Activated T-cell treated with anti-CD3 and anti-CD28 coated beads, Interleukin-2, amount 50 U/mL, for 72 hours (primary cell): ENCODE measurements at regions not wholly inside any gene's neighbourhood (a gene's known extent, or its start where the extent isn't known, plus 50 kb on each side); places are given as distances from the start of the nearest gene placed in this dataset.
"Not testable (repeated sequence)": the region's sequence is repeated elsewhere in the genome, so short reads cannot be mapped to it uniquely, and the experiment has no call there.

Experiments used
- ATAC-seq, 2 donors: fragments of 150-1000 bp; cut with Tn5 transposase; replicated peaks in 1 of 2; 2 replicates each; pipeline ENCODE4 v1.10.0; 2021; ENCODE audit warnings: moderate library complexity in 2 of 2, mild to moderate bottlenecking in 1 of 2
- DNase-seq, 2 donors: peaks; one replicate each; pipeline ENCODE4 v3.0.0; 2021 to 2022; ENCODE audit warnings: mixed read lengths in 1 of 2
- H3K27ac Mint-ChIP-seq: one replicate; pipeline ENCODE4 v1.8.0; 2022; ENCODE audit warnings: mild to moderate bottlenecking, moderate library complexity, mixed read lengths
- H3K27me3 Mint-ChIP-seq: one replicate; pipeline ENCODE4 v1.8.0; 2022; ENCODE audit warnings: low read depth, mixed read lengths
- H3K36me3 Mint-ChIP-seq, 2 donors: one replicate each; pipeline ENCODE4 v1.8.0; 2022; ENCODE audit warnings: mixed read lengths in 2 of 2, mild to moderate bottlenecking in 1 of 2; ENCODE audit not compliant: insufficient read depth in 2 of 2
- H3K4me1 Mint-ChIP-seq: one replicate; pipeline ENCODE4 v1.8.0; 2022; ENCODE audit warnings: low read depth, mixed read lengths
- H3K4me3 Mint-ChIP-seq, 2 donors: one replicate each; pipeline ENCODE4 v1.8.0; 2022; ENCODE audit warnings: mild to moderate bottlenecking in 2 of 2, mixed read lengths in 2 of 2, moderate library complexity in 2 of 2
- H3K9me3 Mint-ChIP-seq, 2 donors: one replicate each; pipeline ENCODE4 v1.8.0; 2022; ENCODE audit warnings: mixed read lengths in 2 of 2

GRCh38 chr5:21085791-21086190, 1097.8 kb upstream of the CDH18 start:
- Mint-ChIP-seq H3K27ac (no peak overlapping the region), H3K4me1 (no peaks in the 10 kb centered on the region), H3K36me3 (peaks cover 0 to 5% of the 10 kb centered on the region in 2 donors), H3K27me3 (no peaks in the 10 kb centered on the region), H3K9me3 (peaks cover 4 to 11% of the 10 kb centered on the region in 2 donors), H3K4me3 (no peak overlapping the region)
- ATAC-seq: no peak
- DNase-seq: no peak

GRCh38 chr5:21071986-21072385, 1084.0 kb upstream of the CDH18 start:
- H3K4me1 Mint-ChIP-seq: no peaks in the 10 kb centered on the region

GRCh38 chr5:21071421-21071820, 1083.4 kb upstream of the CDH18 start:
- DNase-seq: no peak
- no peaks in the 10 kb centered on the region for H3K4me1 Mint-ChIP-seq
- H3K9me3 Mint-ChIP-seq: peaks cover 6 to 8% of the 10 kb centered on the region in 2 donors
- no peak overlapping the region for H3K27ac Mint-ChIP-seq
- ATAC-seq: no peak
- H3K4me3 Mint-ChIP-seq: no peak overlapping the region
- H3K27me3 Mint-ChIP-seq: no peaks in the 10 kb centered on the region
- H3K36me3 Mint-ChIP-seq: peaks cover 0 to 2% of the 10 kb centered on the region in 2 donors

More at GRCh38 chr5:21071986-21072385, 1084.0 kb upstream of the CDH18 start:
- no peak overlapping the region for H3K4me3 Mint-ChIP-seq
- H3K27me3 Mint-ChIP-seq: no peaks in the 10 kb centered on the region
- H3K9me3 Mint-ChIP-seq: peaks cover 6% of the 10 kb centered on the region in 2 donors
- ATAC-seq (no peak), DNase-seq (no peak)
- no peak overlapping the region for H3K27ac Mint-ChIP-seq
- H3K36me3 Mint-ChIP-seq: peaks cover 0 to 2% of the 10 kb centered on the region in 2 donors

- Mint-ChIP-seq H3K9me3 (peaks cover 6 to 8% of the 10 kb centered on the region in 2 donors), H3K4me3 (no peak overlapping the region), H3K36me3 (peaks cover 0 to 2% of the 10 kb centered on the region in 2 donors), H3K27ac (no peak overlapping the region), H3K4me1 (no peaks in the 10 kb centered on the region), H3K27me3 (no peaks in the 10 kb centered on the region)
- DNase-seq (no peak), ATAC-seq (no peak)
These were observed 1082.9 kb upstream of the CDH18 start for GRCh38 chr5:21070858-21071257.

GRCh38 chr5:21067724-21068123, 1079.7 kb upstream of the CDH18 start:
- ATAC-seq (no peak), DNase-seq (no peak)
- Mint-ChIP-seq H3K4me3 (no peak overlapping the region), H3K4me1 (no peaks in the 10 kb centered on the region), H3K36me3 (no peaks in the 10 kb centered on the region), H3K27me3 (no peaks in the 10 kb centered on the region), H3K9me3 (peaks cover 6 to 8% of the 10 kb centered on the region in 2 donors), H3K27ac (no peak overlapping the region)

- Mint-ChIP-seq H3K36me3 (no peaks in the 10 kb centered on the region), H3K27me3 (no peaks in the 10 kb centered on the region), H3K27ac (no peak overlapping the region), H3K4me3 (no peak overlapping the region), H3K9me3 (peaks cover 12% of the 10 kb centered on the region in 2 donors), H3K4me1 (no peaks in the 10 kb centered on the region)
- DNase-seq (no peak), ATAC-seq (no peak)
These were observed 1075.1 kb upstream of the CDH18 start for GRCh38 chr5:21063146-21063545.

- Mint-ChIP-seq H3K9me3 (peaks cover 10 to 12% of the 10 kb centered on the region in 2 donors), H3K36me3 (no peaks in the 10 kb centered on the region), H3K4me3 (no peak overlapping the region), H3K4me1 (no peaks in the 10 kb centered on the region), H3K27me3 (no peaks in the 10 kb centered on the region), H3K27ac (no peak overlapping the region)
- DNase-seq (no peak), ATAC-seq (no peak)
These were observed 1070.3 kb upstream of the CDH18 start for GRCh38 chr5:21058289-21058688.

- Mint-ChIP-seq H3K4me1 (no peaks in the 10 kb centered on the region), H3K36me3 (no peaks in the 10 kb centered on the region), H3K9me3 (peaks cover 2 to 9% of the 10 kb centered on the region in 2 donors), H3K4me3 (no peak overlapping the region), H3K27me3 (no peaks in the 10 kb centered on the region), H3K27ac (no peak overlapping the region)
- DNase-seq (no peak), ATAC-seq (no peak)
These were observed 1063.9 kb upstream of the CDH18 start for GRCh38 chr5:21051945-21052344.

- peaks cover 2 to 9% of the 10 kb centered on the region in 2 donors for H3K9me3 Mint-ChIP-seq
- H3K27me3 Mint-ChIP-seq: no peaks in the 10 kb centered on the region
- ATAC-seq (no peak), DNase-seq (no peak)
- no peak overlapping the region for H3K27ac Mint-ChIP-seq
- H3K36me3 Mint-ChIP-seq: no peaks in the 10 kb centered on the region
- H3K4me1 Mint-ChIP-seq: no peaks in the 10 kb centered on the region
- H3K4me3 Mint-ChIP-seq: no peak overlapping the region
These were observed 1061.9 kb upstream of the CDH18 start for GRCh38 chr5:21049901-21050300.

GRCh38 chr5:21030981-21031380, 1043.0 kb upstream of the CDH18 start:
- Mint-ChIP-seq H3K36me3 (no peaks in the 10 kb centered on the region), H3K27me3 (no peaks in the 10 kb centered on the region), H3K4me3 (no peak overlapping the region), H3K27ac (no peak overlapping the region), H3K9me3 (peaks cover 2 to 9% of the 10 kb centered on the region in 2 donors), H3K4me1 (no peaks in the 10 kb centered on the region)
- no peak for ATAC-seq
- no peak for DNase-seq

GRCh38 chr5:21024966-21025365, 1037.0 kb upstream of the CDH18 start:
- Mint-ChIP-seq H3K9me3 (peaks cover 0 to 5% of the 10 kb centered on the region in 2 donors), H3K36me3 (no peaks in the 10 kb centered on the region), H3K27ac (no peak overlapping the region), H3K4me3 (no peak overlapping the region), H3K27me3 (no peaks in the 10 kb centered on the region), H3K4me1 (no peaks in the 10 kb centered on the region)
- ATAC-seq (no peak), DNase-seq (no peak)

GRCh38 chr5:21013237-21013636, 1025.2 kb upstream of the CDH18 start:
- Mint-ChIP-seq H3K4me1 (no peaks in the 10 kb centered on the region), H3K36me3 (peaks cover 0 to 1% of the 10 kb centered on the region in 2 donors), H3K9me3 (peaks cover 11 to 12% of the 10 kb centered on the region in 2 donors), H3K27me3 (no peaks in the 10 kb centered on the region), H3K4me3 (no peak overlapping the region), H3K27ac (no peak overlapping the region)
- no peak for DNase-seq
- no peak for ATAC-seq

- Mint-ChIP-seq H3K27ac (no peak overlapping the region), H3K36me3 (no peaks in the 10 kb centered on the region), H3K9me3 (peaks cover 5 to 7% of the 10 kb centered on the region in 2 donors), H3K27me3 (no peaks in the 10 kb centered on the region), H3K4me3 (no peak overlapping the region), H3K4me1 (no peaks in the 10 kb centered on the region)
- ATAC-seq (no peak), DNase-seq (no peak)
These were observed 1019.8 kb upstream of the CDH18 start for GRCh38 chr5:21007781-21008180.

- H3K27me3 Mint-ChIP-seq, H3K4me1 Mint-ChIP-seq, ATAC-seq, H3K36me3 Mint-ChIP-seq, H3K27ac Mint-ChIP-seq, DNase-seq, H3K4me3 Mint-ChIP-seq: not testable (repeated sequence)
- H3K9me3 Mint-ChIP-seq: peaks cover 10 to 16% of the 10 kb centered on the region in 2 donors
These were observed 1000.9 kb upstream of the CDH18 start for GRCh38 chr5:20988933-20989332.
